GM21576 (cell line): ENCODE measurements at regions not wholly inside any gene's neighbourhood (a gene's known extent, or its start where the extent isn't known, plus 50 kb on each side); places are given as distances from the start of the nearest gene placed in this dataset.
"Not testable (repeated sequence)": the region's sequence is repeated elsewhere in the genome, so short reads cannot be mapped to it uniquely, and the experiment has no call there.

ENCODE experiments used
- ATAC-seq: cut with Tn5 transposase; IDR thresholded peaks from one replicate; pipeline ENCODE4 v1.9.1; 2021; ENCODE audit warnings: mild to moderate bottlenecking, moderate library complexity; ENCODE audit not compliant: unreplicated experiment

DNA sequence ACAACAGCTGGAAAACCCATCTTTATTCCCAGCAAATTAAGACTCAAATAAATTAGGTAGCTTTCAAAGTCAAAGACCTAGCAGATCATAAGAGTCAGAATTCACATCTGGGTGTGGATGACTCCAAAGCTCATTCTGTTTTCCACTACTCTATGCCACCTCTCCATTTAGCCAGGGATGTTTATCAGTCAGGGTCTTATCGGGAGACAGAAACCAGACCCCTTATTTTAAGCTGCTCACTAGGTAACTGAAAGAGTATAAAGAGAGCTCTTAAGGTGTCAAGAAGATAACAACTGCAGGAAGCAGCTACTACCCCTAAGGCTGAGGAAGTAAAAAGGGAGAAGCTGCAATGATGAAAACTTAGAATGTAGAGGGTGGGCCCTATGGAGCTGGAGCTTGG, 333.7 kb upstream of the KLF3 start:
- ATAC-seq = no peak

DNA sequence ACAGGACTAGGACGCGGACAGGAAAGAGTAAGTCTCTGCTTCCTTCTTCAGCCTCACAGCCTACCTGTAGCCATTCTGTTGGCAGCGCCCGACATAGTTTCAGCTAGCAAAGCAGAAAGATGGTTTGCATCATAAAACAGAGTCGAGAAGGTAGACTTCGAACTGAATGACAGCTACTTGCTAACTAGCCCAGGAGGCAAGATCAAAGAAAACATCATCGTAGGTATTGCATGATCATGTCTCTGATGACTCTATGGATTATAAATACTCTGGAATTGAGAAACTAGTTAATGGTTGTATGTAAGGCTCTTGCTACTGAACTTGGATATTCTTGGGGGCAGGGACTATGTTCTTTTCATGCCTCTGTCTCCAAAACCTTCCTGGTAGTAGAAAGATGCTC, 333.1 kb upstream of the KLF3 start:
- no peak for ATAC-seq

DNA sequence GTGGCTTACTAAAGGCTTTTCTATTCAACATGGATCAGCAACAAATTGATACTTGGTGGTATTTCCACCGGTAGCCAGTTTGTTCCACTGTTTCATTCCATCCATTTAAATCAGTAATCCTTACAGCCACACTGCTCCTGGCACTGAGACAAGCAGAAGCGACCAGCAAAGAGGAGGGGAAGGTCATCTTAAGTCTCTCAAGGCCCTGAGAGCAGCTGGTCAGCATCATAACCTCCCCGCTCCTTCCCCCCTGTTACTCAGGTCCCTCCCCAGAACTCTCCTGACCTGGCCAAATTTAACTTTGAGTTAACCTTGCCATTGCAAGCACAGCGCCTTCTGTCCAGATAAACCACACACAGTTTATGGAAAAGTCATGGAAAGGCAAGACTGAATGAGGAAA, 331.3 kb upstream of the KLF3 start:
- no peak for ATAC-seq

DNA sequence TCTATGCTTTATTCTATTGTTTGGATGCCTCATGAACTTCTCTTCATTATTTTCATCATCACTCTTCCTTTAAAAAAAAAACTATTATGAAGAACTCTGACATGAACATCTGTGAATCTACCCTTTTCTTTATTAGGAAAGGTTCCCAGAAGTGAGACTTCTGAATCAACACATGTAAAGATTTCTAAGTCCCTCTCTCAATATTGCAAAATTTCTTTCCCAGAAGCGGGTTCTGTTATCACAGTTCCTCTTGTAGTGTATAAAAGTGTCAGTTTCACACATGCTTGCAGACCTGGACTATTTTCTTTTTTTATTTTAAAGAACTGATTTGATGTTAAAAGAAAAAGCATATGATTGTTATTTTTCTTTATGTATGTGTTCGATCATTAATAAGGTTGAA, 330.8 kb upstream of the KLF3 start:
- ATAC-seq = no peak

DNA sequence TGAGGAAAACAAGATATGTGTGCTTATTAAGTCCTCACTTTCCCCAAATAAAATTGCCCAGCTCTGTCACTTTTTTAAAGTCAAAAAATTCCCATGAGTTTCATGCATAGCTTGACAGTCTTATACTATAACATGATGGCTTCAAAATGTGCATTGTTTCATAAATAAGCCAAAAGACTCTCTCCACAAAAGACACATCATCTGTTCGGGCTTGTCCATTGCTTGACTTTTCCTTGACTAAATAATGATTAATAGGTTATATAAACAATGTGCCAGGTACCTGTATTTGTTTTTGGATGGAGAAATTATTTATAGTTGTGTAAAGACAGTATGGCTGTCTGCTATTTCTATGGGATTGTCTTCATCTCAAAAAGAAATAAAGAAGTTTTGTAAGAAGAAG, 329.2 kb upstream of the KLF3 start:
- ATAC-seq = no peak

DNA sequence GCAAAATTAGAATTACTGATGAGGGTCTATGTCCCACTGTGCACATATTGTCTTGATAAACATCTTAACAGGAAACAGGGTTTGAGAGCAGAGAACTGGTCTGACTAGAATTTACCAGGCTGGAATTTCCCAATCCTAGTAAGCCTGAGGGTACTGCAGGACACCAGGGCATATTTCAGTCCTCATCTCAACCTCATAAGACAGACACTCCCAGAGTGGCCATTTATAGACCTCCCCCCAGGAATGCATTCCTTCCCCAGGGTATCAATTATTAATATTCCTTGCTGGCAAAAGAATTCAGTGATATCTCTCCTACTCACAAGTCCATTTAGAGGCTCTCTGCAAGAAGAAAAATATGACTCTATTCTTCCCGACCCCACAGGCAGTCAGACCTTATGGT, 325.1 kb upstream of the KLF3 start:
- not testable (repeated sequence) for ATAC-seq

DNA sequence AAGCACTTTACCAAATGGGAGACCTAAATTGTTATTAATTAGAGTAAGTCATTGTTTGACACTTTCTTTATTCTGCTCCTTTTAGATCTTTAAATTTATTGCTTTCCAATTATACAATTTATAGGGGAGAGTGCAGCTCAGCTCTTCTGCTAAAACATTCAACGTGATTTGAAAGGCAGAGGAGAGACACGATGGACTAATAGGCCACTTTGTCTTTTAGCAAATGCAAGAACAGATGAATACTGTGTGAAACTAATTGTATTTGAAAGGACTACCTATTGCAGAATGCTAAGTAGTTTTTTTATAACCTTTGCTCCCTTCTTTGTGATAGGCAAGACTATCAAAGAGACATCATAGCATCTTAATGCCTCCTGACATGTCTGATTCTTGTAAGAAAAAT, 320.4 kb upstream of the KLF3 start:
- ATAC-seq = no peak

DNA sequence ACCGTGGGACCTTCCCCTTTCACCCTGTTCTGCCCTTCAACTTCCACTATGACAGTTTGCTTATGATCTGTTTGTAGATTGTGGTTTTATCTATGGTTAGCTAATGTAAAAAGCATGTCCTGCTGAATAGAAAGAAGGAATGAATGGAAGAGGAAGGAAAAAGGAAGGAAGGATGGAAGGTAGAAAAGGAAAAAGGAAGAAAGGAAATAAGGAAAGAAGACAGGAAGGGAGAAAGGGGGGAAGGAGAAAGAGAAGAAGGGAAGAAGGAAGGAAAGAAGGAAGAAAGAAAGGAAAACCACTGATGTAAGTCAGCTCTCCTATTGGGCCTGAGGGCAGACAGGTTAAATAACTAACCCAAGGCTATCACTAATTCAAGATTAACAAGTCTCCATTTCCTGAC, 319.1 kb upstream of the KLF3 start:
- no peak for ATAC-seq

DNA sequence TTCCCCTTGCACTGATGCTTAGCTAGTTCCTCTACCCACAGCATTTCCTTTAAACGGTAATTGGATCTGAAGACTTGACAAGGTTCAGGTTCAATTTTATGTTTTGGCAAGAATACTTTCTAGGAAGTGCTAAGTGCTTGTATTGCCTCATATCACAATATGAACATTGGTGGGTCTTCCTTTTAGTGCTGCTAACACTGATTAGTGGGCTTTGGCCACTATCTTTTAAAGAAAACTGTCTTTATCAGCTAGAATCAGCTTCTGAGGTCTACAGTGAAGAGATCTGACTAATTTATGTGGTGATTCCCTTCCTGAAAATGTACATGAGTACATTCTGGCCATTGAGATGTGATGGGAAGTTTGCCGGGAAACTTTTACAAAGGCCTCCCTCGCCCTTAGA, 316.7 kb upstream of the KLF3 start:
- ATAC-seq = no peak

DNA sequence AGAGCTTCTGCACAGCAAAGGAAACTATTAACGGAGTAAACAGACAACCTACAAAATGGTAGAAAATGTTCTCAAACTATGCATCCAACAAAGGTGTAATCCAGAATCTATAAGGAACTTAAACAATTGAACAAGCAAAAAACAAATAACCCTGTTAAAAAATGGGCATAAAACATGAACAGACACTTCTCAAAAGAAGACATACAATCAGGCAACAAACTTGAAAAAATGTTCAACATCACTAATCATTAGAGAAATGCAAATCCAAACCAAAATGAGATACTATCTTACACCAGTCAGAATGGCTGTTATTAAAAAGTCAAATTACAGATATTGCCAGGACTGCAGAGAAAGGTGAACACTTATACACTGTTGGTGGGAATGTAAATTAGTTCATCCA, 309.6 kb upstream of the KLF3 start:
- no peak for ATAC-seq

DNA sequence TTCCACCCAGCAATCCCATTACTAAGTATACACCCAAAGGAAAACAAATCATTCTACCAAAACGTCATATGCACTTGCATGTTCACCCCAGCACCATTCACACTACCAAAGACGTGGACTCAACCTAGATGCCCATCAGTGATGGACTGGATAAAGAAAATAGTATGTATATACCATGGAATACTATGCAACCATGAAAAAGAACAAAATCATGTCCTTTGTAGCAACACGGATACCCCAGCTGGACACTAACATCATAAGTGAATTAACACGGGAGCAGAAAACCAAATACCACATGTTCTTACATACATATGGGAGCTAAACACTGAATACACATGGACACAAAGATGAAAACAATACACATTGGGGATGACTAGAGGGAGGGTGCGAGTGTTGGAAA, 309.1 kb upstream of the KLF3 start:
- no peak for ATAC-seq

DNA sequence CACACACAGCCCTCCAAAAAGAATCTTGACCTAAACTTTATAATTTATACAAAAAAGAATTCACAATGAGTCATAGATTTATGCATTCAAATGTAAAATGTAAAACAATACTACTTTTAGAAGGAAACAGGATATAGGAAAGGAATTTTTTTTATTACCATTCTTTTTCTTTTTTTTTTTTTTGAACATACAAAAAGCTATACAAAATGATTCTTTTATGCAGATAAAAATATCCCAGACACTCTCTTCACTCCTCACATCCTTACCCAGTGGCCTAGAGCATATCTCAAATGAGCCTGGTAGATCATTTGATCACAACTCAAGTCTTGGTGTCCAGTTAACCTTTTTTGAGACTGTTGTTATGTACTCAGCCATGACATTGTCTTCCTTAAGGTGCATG, 307.3 kb upstream of the KLF3 start:
- ATAC-seq = no peak

DNA sequence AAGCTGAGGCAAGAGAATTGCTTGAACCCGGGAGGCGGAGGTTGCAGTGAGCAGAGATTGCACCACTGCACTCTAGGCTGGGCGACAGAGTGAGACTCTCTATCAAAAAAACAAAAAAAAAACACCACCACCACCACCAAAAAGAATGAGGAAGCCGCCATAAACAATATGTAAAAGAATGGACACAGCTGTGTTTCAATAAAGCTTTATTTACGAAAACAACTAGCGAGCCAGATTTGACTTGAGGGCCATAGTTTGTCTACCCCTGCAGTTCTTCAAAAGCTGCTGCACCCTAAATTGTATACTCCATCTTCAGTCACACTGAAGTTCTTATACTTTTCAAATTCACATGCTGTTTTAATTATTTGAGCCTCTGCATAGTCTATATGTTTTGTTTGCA, 306.5 kb upstream of the KLF3 start:
- ATAC-seq = no peak

DNA sequence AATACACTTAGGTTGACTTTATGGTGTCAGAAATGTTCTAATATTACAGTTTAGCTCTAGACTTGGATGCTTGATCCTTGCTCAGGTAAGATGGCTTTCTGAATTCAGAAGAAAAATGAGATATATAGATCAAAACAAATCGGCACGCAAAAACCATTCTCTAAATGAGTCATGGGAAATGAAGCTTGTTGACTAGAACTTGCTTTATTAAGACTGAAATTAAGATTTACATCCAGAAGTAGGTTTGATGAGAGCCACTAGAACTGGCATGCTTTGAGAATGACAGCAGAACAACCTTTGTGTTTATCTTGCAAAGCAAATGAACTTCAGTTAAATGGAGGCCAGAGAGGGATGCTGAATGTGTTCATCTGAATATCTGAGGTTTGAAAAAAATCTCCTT, 304.9 kb upstream of the KLF3 start:
- no peak for ATAC-seq

DNA sequence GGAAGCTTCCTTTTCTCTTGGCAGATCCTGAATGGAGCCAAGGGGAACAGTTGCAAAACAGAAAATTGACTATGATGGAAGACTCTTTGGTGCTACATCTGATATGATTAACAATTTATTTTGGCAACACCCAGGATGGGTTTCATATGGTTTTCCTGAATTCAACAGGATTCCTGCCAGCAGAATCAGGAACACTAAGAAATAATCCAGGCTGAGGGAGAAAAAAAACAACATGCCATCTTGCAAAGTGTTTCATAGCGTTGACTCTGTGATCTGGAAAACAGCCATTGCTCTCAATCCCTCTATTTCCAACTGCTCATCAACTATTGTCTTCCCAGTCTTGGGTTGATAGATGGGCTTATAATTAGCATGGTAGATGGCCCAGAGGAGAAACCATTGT, 303.8 kb upstream of the KLF3 start:
- ATAC-seq = no peak

DNA sequence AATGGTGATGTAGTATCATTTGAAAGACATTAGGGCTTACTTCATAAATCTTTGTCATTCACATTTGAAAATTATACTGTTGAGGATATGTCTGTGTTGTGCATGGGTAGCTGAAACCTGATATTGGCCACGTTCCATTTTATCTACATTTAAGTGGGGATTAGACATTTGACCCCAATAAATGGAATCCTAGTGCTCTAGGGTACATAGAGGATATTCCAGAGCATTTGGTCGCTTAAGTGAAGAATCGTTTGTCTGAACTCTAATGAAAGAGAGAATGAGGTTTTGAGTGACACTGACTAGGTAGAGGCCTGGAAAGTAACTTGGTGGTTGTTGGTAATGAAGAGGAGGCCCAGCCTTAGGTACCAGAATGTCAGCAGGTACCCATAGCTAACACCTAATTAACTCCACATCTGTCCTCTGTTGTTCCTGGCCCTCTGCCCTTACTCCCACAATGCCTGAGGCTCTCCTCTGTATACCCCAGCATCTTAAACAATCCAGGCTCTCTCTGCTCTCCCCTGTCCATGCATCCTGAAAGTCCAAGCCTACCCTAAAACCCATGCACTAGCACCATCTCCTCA, 299.5 kb upstream of the KLF3 start:
- ATAC-seq = no peak

DNA sequence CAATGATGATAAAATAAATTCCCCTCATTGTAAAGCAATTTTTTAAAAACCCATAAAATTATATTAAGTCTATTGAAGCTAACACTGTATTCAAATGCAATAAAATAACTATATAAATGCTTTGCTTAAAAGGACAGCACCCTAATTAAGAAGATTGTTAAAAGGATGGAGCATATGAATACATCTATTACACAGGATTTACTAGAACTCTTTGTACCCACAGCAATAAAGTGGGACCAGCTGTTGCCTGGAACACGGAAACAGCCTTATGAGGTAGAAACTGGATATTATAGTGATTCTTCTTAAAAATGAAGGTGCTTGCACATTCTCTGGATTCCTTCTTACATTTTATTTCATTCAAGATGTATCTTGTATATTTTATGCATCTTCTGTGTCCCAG, 298.7 kb upstream of the KLF3 start:
- ATAC-seq = no peak

DNA sequence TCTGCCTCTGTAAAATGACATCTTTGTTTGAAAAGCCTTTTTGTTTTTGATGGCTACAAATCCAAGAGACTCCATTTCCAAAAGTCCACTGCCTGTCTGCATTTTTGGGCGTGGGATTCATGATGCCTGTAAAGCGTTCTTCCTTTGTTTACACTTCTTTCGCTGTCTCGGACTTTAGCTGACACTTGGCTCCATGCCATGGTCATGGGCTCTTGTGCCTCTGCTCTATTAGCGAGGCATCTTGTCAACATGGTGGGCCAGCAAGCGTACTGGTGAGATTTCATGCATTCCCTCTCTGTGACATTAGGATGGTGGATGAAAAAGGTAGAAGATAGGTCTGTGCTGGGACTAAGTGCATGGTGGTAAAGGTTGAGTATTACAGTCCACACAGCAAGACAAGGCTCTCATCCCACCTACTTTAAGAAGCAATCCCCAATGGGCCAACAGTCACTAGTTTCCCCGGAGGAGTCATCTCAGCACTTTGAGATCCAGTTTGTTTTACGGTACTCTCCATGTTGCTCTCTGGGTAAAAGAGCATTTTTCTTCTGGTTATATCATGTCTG, 298.2 kb upstream of the KLF3 start:
- no peak for ATAC-seq

DNA sequence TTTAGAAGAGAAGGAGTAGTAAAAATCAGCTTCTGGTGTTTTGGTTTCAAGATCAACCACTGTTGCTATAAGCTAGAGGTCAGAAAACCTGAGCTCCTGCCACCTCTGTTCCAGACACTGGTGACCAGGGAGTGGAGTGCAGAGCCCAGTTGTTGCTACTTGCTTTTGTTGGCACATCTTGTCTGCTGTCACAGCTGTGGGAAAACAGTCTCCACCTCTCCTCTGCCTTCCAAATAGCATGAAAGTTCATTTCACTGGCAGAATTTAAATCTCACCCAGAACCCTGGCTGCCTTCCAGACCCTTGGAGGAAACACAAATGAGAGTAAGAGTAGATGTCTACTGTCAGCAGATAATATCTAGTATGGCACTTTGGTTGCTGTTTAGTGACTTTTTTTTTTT, 297.5 kb upstream of the KLF3 start:
- no peak for ATAC-seq

DNA sequence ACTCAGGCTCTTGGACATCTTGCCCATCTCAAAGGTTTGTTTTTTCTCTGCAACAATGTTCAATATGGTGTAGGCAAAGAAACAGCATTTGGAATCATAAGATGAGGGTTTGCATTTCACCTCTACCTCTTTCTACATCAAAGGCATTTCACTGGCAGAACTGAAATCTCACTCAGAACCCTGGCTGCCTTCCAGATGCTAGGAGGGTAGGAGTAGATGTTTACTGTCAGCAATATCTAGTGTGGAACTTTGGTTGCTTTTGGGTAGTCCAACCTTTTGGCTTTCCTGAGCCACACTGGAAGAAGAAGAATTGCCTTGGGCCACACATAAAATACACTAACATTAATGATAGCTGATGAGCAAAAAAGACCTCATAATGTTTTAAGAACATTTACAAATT, 297.0 kb upstream of the KLF3 start:
- ATAC-seq = no peak

DNA sequence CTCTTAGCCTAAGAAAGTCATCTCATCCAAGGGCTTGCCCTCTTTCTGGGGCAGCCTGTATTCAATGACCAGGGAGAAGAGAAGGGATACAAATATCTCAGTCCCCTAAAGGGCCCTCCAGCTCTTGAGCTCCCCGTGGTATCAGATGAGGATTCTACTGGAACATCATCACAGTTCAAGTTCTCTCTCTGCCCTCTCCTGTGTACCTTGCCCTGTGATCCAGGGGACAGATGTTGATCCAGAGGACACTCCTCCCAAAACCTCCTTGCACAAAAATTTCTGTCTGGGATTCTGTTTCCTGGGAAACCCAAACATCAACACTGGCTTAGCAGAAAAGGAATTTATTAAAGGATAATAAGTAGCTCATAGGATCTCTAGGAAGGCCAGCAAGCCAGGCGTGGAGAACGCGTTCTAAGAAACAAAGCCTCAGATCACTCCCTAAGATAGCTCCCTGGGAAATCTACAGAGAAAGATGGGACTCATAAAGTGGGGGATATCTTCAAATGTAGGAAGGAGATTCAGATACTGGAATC, 296.3 kb upstream of the KLF3 start:
- no peak for ATAC-seq

DNA sequence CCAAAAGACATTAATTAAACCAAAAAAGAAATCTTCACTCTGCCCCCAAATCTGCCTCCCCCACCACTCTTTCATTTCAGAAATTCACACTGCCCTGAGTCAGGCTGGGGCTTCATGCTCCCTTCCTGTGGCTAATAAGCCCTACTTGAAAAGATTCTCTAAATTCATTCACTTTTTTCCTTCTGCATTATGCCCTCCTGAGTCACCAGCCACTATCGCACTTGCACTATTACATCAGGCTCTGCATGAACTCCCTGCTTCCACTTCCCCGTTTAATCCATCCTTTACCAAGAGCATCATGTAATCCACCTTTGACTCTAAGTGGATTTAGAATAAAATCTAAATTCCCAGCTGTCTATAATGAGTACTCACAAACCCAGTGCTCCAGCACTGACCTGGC, 295.4 kb upstream of the KLF3 start:
- ATAC-seq = no peak

DNA sequence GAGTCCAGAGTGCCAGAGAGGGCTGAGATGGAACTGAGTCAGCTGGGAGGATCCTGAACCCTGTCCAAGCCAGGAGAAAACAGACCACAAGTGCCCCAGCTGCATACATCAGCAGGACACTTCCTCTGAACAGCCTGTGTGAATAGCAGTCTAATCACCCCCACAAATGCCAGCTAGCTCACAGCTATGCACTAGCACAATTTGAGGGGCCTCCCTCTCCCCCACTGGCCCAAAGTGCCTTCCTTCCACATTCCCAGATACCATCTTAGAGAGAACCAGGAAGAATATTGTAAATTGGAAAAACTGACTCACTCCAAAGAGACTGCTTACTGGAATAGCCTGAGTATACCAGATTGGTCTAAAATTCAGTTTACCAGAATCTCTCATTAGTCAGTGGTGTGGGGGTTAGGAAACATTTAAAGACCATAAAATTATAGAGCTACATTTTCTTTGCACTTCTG, 292.6 kb upstream of the KLF3 start:
- ATAC-seq = no peak
